Fibroblast of skin of abdomen (primary cell): ENCODE measurements at regions not wholly inside any gene's neighbourhood (a gene's known extent, or its start where the extent isn't known, plus 50 kb on each side); places are given as distances from the start of the nearest gene placed in this dataset.

Experiments
- DNase-seq: peaks from one replicate; pipeline ENCODE4 v3.0.0-alpha.2; 2013

DNA sequence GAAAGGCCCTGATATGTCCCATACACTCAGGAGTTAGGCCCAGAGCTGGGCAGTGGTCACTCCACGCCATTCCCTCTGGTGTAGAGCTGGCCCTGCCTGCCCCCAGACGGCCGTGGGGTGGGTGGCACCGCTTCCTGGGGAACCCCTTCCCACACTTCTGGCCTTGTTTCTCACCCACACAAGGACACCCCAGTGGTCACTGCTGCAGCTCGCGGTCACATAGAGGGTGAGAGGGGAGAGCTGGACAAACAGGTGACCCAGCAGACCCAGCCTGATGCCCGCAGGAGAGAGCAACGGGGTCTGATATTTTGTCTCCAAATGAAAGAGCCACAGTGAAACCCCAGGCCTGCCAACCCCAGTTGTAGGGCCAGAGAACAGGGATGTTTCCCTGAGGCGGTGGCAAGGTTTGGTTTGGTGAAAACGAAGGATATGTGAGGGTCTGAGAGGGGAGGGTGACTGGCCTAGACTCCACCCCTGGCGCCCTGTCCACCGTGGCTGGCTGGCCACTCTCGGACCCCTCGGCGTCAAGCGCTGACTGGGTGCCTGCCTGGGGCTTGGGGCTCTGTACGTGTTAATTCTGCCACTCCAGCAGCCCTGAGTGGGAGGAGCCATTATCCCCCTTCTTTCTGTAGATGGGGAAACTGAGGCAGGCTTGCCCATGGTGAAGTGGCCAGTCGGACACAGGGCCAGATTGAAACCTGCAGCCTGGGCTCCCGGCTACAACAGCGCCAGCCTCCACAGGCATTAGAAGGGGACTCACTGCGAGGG is 71.0 kb upstream of the PPARA start:
- no peak for DNase-seq

DNA sequence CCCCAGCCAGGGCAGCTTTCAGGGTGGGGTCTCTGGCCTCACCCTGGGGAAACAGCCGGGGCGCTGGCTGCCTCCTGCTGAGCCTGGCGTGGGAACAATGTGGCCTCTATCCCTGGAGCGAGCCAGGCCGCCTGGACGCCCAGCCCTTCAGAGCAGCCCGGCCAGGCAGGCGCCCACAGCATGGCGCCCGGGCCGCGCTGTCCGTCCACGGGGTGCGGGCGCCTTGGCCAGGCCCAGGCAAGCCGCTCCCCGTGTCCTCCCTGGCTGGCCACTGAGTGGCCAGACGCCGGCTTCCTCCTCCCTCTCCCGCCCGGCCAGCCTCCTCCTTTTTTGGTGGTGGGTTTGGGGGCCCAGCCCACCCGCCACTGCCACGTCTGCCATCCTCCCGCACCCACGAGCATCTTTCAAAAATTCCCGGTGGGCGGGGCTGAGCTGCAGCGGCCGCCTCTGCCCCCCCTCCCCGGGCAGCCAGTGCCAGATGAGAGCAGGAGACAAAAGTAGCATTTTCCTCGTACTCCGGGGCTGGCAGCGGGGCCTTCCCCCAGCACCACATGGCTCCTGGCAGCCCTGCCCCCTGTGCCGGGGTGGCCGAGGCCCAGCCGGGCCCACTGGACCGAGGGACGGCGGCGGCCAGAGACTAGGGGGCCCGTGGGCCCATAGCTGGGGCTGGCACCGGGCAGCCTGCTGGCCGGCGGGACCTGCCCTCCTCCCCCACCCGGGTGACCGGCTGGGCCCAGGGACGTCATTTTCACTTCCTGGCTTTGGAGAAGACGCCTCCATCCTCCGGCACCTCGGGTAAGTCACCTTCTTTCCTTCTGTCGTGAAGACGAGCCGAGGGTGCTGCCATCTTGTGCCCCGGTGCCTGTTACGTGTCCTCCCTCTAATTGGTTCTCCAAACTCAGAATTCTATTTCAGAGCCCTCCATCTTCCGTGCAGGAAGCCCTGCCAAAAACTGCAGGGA is 70.2 kb upstream of the PPARA start:
- DNase-seq = no peak

GRCh38 chr22:46081036-46081830 is 69.1 kb upstream of the PPARA start:
- no peak for DNase-seq

- DNase-seq = no peak
Measured at GRCh38 chr22:46081831-46082210, 68.5 kb upstream of the PPARA start.

GRCh38 chr22:46082633-46083032 is 67.7 kb upstream of the PPARA start:
- no peak for DNase-seq

GRCh38 chr22:46083383-46084350 is 66.7 kb upstream of the PPARA start:
- no peak for DNase-seq

DNA sequence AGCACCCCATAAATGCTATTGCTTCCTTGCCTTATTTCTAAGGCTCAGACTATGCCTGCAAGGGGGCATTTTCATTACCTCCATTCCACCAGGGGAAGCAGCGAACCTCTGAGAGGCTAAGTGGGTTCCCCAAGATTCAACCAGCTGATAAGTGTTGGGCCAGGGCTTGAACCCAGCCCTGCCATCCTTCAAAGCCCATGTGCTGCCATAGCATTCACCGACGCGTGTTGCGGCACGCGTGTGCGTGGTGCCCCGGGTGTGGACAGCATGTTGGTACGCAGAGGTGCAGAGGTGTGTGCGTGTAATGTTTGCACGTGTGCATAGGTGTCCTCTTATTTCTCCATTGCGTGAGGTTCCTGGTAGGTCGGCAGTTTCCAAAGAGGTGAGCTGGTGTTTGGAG is 66.0 kb upstream of the PPARA start:
- DNase-seq = no peak

GRCh38 chr22:46084943-46085827 is 65.1 kb upstream of the PPARA start:
- no peak for DNase-seq

DNA sequence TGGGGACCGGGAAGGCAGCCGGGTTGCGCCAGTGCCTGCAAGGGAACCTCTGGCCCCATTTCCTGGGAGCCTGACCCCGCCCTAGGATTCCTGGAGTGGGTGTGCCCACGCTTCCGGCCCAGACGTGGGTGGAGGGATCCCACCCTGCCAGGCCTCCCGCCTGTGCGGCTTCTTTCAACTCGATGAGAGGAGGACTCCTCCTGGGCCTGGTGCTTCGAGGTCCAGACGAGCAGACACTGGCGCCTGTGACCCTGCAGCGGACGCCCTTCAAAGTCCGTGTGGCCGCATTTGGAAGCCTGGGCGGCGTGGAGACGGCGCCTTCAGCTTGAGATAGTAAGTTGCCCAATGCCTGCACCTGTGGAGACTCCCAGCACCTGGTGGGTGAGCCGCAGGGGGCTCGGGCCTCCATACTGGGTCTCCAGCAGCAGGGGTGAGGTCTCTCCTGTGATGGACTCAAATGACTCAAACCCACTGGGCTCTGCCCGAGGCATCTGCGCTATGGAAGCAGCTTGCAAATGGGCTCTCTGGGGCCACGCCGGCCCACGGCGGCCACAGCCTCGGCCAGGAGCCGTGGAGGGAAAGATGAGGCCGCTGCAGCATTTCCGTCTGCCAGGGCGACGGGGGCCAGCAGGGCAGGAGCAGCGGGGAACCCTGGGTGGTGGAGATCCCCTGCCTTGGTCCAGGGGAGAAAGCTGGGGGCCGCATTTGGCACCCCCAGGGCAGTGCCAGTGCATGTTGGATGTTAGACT is 64.3 kb upstream of the PPARA start:
- peak; percentile 55 for DNase-seq

- DNase-seq = no peak
Measured at GRCh38 chr22:46086577-46087335, 63.6 kb upstream of the PPARA start.

DNA sequence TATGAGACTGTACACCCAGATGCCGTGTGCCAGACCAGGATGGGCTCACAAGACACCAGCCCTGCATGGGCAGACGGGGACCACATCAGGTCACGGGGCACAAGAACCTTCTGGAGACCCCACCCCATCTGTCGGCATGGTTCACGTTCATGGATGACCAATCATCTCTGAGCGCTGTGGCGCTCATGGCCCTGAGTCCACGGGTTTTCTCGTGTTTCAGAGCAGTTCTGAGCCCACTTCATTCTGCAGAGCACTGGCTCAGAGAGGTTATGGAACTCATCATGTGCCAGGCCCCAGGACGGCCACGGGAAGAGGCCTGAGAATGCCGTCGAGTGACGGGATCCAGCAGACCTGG is 63.0 kb upstream of the PPARA start:
- DNase-seq = no peak

DNA sequence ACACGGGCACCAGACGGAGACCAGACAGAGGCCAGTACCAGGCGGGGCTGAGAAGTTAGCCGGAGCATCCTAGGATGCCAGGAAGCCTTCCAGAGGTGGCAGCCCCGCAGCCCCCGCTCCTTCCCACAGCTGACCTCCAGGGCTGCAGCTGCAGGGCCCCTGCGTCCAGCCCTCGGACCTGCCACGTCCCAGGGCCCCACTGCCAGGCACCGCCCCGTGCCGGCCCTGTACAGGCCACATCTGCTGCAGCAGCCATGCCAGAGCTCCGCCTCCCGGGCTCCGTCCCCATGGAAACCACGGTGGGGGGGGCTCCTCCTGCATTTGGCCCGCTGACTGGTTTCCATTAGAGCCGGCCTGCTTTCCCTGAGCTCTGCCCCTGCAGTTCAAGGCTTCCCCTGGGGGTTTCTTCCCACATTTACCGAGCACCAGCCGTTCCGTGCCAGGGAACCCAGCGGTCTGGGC is 62.5 kb upstream of the PPARA start:
- DNase-seq = peak; percentile 90

GRCh38 chr22:46088541-46089311 is 61.6 kb upstream of the PPARA start:
- peak; percentile 77 for DNase-seq

- DNase-seq = no peak
Measured at GRCh38 chr22:46089426-46090035, 60.8 kb upstream of the PPARA start.

GRCh38 chr22:46090036-46090591 is 60.2 kb upstream of the PPARA start:
- DNase-seq = no peak

GRCh38 chr22:46090631-46091201 is 59.6 kb upstream of the PPARA start:
- no peak for DNase-seq
